GM13977 (cell line): ENCODE measurements at regions not wholly inside any gene's neighbourhood (a gene's known extent, or its start where the extent isn't known, plus 50 kb on each side); places are given as distances from the start of the nearest gene placed in this dataset.
"Not testable (repeated sequence)": the region's sequence is repeated elsewhere in the genome, so short reads cannot be mapped to it uniquely, and the experiment has no call there.

Experiments
- DNase-seq: peaks from one replicate; pipeline ENCODE4 v3.0.0; 2012; ENCODE audit warnings: low spot score
- CTCF ChIP-seq: IDR thresholded peaks from 2 replicates; pipeline ENCODE4 v1.5.1; 2012; ENCODE audit warnings: mild to moderate bottlenecking, control low read depth; ENCODE audit not compliant: insufficient read depth; ENCODE audit errors: extremely low read depth, missing control alignments
- in situ Hi-C: fragments of 300-500 bp; cut with MboI; formaldehyde crosslinking; loops from one replicate; pipeline ENCODE4 v1.12.0; 2022; ENCODE audit warnings: low sequenced_read_pairs, low pct_unique_long_range_greater_than_20kb, mixed read lengths, inconsistent platforms; ENCODE audit not compliant: unreplicated experiment

DNA sequence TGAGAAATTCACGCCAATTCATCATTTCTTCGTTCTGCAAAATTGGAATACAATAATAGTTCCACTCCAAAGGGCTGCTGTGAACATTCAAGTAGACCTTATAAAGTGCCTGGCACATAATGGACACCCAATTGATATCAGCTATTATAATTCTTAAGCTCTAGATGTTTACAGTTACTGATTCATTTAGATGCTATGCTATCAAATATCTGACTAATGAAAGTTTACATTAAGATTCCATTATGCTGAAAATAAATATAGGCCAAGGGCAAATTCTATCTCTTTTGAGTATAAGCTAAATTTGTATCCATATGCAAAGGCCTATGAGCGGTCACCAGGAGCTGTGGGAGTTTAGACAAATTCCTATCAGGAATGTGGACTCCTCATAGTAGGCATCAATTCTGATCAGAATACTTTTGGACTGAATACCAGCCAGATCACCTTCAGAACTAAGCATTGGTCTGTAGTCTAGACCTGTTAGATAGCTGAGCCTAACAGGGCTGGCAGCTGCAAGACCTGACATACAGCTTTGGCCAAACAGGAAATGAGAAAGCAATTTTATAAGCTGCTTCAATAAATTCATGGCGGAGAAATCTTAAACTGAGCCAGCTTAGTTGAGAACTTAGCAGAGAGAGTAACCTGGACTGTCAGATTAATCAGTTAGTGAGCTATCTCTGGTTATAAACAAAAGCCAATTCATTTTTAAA, 384.3 kb upstream of the ACTRT1 start:
- no peak for TF ChIP-seq CTCF
- no peak for DNase-seq
- in situ Hi-C loops, result no loop called here

DNA sequence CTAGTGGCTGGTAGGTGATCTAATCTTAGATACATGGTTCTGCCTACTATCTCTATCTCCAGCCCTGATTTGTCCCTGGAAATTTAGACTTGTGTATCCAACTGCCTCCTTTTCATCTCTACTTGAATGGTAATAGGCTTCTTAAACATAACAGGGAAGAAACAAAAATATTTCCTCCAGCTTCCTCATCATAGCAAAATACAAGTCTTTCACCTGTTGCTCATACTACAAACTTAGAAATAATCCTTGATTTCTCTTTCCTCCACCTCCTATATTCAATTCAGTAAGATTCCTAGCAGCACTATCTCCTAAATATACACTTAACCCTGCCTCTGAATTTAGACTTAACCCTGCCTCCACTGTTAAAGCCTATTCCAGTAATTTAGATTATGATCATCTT, 373.3 kb upstream of the ACTRT1 start:
- in situ Hi-C loops, result no loop called here
- no peak for DNase-seq
- no peak for TF ChIP-seq CTCF

DNA sequence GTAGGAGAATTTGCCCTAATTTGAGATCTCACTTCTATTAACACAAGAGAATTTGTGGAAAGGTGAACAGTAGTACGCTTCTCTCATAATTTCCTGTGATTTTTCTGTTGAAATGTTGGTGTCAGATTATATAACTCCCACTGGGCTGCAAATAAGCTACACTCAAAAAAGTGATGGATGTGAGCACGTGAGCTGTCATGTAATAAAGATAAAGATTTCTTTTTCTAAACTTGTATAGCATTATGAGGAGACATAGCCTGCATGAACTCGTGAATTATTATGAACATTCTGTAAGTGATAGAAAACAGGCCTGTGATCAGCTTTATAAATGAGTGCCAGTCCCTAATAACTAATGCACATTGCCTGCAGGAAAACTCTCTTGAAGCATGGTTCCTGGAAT, 356.6 kb upstream of the ACTRT1 start:
- DNase-seq, result no peak
- in situ Hi-C loops, result no loop called here
- TF ChIP-seq CTCF, result no peak

DNA sequence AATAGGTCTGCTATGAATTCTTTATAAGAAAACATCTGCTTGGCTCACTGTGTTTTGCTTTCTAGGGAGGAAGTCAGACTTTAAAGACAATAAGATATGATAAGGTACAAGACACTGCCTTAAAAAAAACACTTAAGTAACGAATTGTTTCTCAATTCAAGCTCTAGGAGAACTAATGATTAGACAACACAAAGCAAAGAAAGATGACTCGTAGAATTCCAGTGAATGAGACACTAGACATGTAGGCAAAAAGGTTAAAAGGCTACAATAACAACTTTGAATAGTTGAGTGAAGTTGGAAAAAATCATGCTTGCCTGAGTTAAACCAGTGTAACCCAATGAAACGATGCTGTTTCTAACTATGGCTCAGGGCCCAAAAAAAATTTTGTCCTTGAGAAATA, 344.4 kb upstream of the ACTRT1 start:
- no peak for TF ChIP-seq CTCF
- DNase-seq, result no peak

GRCh38 chrX:128383846-128384245, 331.6 kb upstream of the ACTRT1 start:
- DNase-seq, in situ Hi-C loops: not testable (repeated sequence)

More for the DNA sequence above, 344.4 kb upstream of the ACTRT1 start:
- in situ Hi-C loops, result no loop called here

- in situ Hi-C loops, result no loop called here
- no peak for TF ChIP-seq CTCF
- DNase-seq, result no peak
Measured at GRCh38 chrX:128365492-128365891, 313.3 kb upstream of the ACTRT1 start.

DNA sequence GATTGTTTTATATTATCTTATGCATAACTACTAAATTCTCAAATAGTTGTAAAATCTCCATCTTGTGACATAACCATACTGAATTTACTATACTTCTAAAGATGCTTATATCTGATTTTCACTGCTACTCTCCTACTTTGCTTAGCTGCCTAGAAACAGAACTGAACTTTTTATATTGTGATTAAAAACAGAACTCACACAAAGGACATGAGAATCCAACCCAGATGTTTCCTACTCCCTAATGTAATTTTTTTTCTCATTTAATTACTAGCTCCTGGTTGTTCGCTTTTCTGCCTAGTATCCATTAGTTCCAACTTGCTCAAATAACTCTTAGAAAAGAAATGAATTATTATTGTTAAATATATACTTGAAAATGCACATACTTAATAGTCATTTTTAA, 283.5 kb upstream of the ACTRT1 start:
- TF ChIP-seq CTCF, result no peak
- DNase-seq, result no peak
- in situ Hi-C loops, result no loop called here
